ENCODE measurements at regions not wholly inside any gene's neighbourhood (a gene's known extent, or its start where the extent isn't known, plus 50 kb on each side); places are given as distances from the start of the nearest gene placed in this dataset.

- TF ChIP-seq, protein P1, sequence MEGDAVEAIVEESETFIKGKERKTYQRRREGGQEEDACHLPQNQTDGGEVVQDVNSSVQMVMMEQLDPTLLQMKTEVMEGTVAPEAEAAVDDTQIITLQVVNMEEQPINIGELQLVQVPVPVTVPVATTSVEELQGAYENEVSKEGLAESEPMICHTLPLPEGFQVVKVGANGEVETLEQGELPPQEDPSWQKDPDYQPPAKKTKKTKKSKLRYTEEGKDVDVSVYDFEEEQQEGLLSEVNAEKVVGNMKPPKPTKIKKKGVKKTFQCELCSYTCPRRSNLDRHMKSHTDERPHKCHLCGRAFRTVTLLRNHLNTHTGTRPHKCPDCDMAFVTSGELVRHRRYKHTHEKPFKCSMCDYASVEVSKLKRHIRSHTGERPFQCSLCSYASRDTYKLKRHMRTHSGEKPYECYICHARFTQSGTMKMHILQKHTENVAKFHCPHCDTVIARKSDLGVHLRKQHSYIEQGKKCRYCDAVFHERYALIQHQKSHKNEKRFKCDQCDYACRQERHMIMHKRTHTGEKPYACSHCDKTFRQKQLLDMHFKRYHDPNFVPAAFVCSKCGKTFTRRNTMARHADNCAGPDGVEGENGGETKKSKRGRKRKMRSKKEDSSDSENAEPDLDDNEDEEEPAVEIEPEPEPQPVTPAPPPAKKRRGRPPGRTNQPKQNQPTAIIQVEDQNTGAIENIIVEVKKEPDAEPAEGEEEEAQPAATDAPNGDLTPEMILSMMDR (IDR thresholded peaks at IDR 0.05), result no peak
- TF ChIP-seq ELF4 (CRISPR knock-in tag; IDR thresholded peaks at IDR 0.05; ENCODE audit: low read depth) (no peak), IRF2 (CRISPR knock-in tag; IDR thresholded peaks at IDR 0.05; ENCODE audit: borderline replicate concordance, low read depth) (no peak), NFYB (CRISPR knock-in tag; conservative IDR thresholded peaks at IDR 0.05; ENCODE audit: low read depth) (no peak), SMAD4 (CRISPR knock-in tag; IDR thresholded peaks at IDR 0.05) (no peak), KAT7 (CRISPR knock-in tag; IDR thresholded peaks at IDR 0.05; ENCODE audit: borderline replicate concordance) (no peak), FOXP1 (CRISPR knock-in tag; IDR thresholded peaks at IDR 0.05; ENCODE audit: borderline replicate concordance) (no peak), ETV6 (CRISPR knock-in tag; IDR thresholded peaks at IDR 0.05) (no peak), FOXK1 (CRISPR knock-in tag; IDR thresholded peaks at IDR 0.05) (no peak), E2F1 (CRISPR knock-in tag; IDR thresholded peaks at IDR 0.05) (no peak), TCF7 (CRISPR knock-in tag; IDR thresholded peaks at IDR 0.05; ENCODE audit: low read depth) (no peak), USF2 (CRISPR knock-in tag; IDR thresholded peaks at IDR 0.05) (no peak)
These were observed 550.0 kb upstream of the TUSC1 start for GRCh38 chr9:26228273-26228672.
